Rectal smooth muscle tissue (tissue), 1 donor: ENCODE measurements at regions not wholly inside any gene's neighbourhood (a gene's known extent, or its start where the extent isn't known, plus 50 kb on each side); places are given as distances from the start of the nearest gene placed in this dataset.

Experiments used
- H3K27ac ChIP-seq: one replicate; pipeline ENCODE4 v1.7.0; 2013; ENCODE audit warnings: low read depth, low read length, inconsistent platforms
- H3K27me3 ChIP-seq: one replicate; pipeline ENCODE4 v1.7.0; 2013; ENCODE audit warnings: low read length; ENCODE audit not compliant: control insufficient read depth, insufficient read depth
- H3K36me3 ChIP-seq: one replicate; pipeline ENCODE4 v1.7.0; 2013; ENCODE audit warnings: low read length; ENCODE audit not compliant: control insufficient read depth, insufficient read depth
- H3K4me1 ChIP-seq: one replicate; pipeline ENCODE4 v1.7.0; 2013; ENCODE audit warnings: low read length; ENCODE audit not compliant: control insufficient read depth, insufficient read depth
- H3K4me3 ChIP-seq: one replicate; pipeline ENCODE4 v1.7.0; 2013; ENCODE audit warnings: low read length
- H3K9ac ChIP-seq: one replicate; pipeline ENCODE4 v1.7.0; 2013; ENCODE audit warnings: low read length

GRCh38 chr15:60079210-60079609, 75.1 kb downstream of the FOXB1 start:
- no peak overlapping the region for H3K9ac ChIP-seq

GRCh38 chr15:60081976-60082375, 77.9 kb downstream of the FOXB1 start:
- Histone ChIP-seq H3K27ac (no peak overlapping the region), H3K27me3 (no peaks in the 10 kb centered on the region), H3K36me3 (no peaks in the 10 kb centered on the region), H3K4me3 (no peak overlapping the region), H3K4me1 (no peaks in the 10 kb centered on the region), H3K9ac (no peak overlapping the region)

More at GRCh38 chr15:60079210-60079609, 75.1 kb downstream of the FOXB1 start:
- Histone ChIP-seq H3K27me3 (no peaks in the 10 kb centered on the region), H3K4me3 (no peak overlapping the region), H3K36me3 (no peaks in the 10 kb centered on the region), H3K4me1 (no peaks in the 10 kb centered on the region), H3K27ac (no peak overlapping the region)

- no peaks in the 10 kb centered on the region for H3K4me1 ChIP-seq
- no peak overlapping the region for H3K27ac ChIP-seq
- H3K36me3 ChIP-seq, result no peaks in the 10 kb centered on the region
- H3K27me3 ChIP-seq, result no peaks in the 10 kb centered on the region
- H3K9ac ChIP-seq, result no peak overlapping the region
- no peak overlapping the region for H3K4me3 ChIP-seq
These were observed 79.2 kb downstream of the FOXB1 start for GRCh38 chr15:60083318-60083717.

GRCh38 chr15:60086681-60087429, 82.7 kb downstream of the FOXB1 start:
- H3K27me3 ChIP-seq, result no peaks in the 10 kb centered on the region
- no peaks in the 10 kb centered on the region for H3K36me3 ChIP-seq
- no peak overlapping the region for H3K27ac ChIP-seq
- no peaks in the 10 kb centered on the region for H3K4me1 ChIP-seq
- no peak overlapping the region for H3K4me3 ChIP-seq
- H3K9ac ChIP-seq, result no peak overlapping the region

GRCh38 chr15:60087561-60087960, 83.5 kb downstream of the FOXB1 start:
- H3K27ac ChIP-seq, result no peak overlapping the region
- H3K36me3 ChIP-seq, result no peaks in the 10 kb centered on the region
- H3K9ac ChIP-seq, result no peak overlapping the region
- H3K4me1 ChIP-seq, result no peaks in the 10 kb centered on the region
- no peak overlapping the region for H3K4me3 ChIP-seq
- H3K27me3 ChIP-seq, result no peaks in the 10 kb centered on the region

GRCh38 chr15:60090747-60091146, 86.6 kb downstream of the FOXB1 start:
- H3K27ac ChIP-seq, result no peak overlapping the region

GRCh38 chr15:60091157-60091556, 87.0 kb downstream of the FOXB1 start:
- Histone ChIP-seq H3K27ac (no peak overlapping the region), H3K4me1 (no peaks in the 10 kb centered on the region), H3K4me3 (no peak overlapping the region), H3K36me3 (no peaks in the 10 kb centered on the region), H3K9ac (no peak overlapping the region), H3K27me3 (no peaks in the 10 kb centered on the region)

More at GRCh38 chr15:60090747-60091146, 86.6 kb downstream of the FOXB1 start:
- no peaks in the 10 kb centered on the region for H3K27me3 ChIP-seq
- no peaks in the 10 kb centered on the region for H3K4me1 ChIP-seq
- H3K9ac ChIP-seq, result no peak overlapping the region
- no peaks in the 10 kb centered on the region for H3K36me3 ChIP-seq
- no peak overlapping the region for H3K4me3 ChIP-seq

- Histone ChIP-seq H3K27ac (no peak overlapping the region), H3K36me3 (no peaks in the 10 kb centered on the region), H3K27me3 (no peaks in the 10 kb centered on the region), H3K4me3 (no peak overlapping the region), H3K4me1 (no peaks in the 10 kb centered on the region), H3K9ac (no peak overlapping the region)
These were observed 87.8 kb downstream of the FOXB1 start for GRCh38 chr15:60091911-60092310.

GRCh38 chr15:60093273-60094067, 89.4 kb downstream of the FOXB1 start:
- no peaks in the 10 kb centered on the region for H3K4me1 ChIP-seq
- no peaks in the 10 kb centered on the region for H3K36me3 ChIP-seq
- H3K4me3 ChIP-seq, result no peak overlapping the region
- no peak overlapping the region for H3K27ac ChIP-seq
- no peaks in the 10 kb centered on the region for H3K27me3 ChIP-seq
- no peak overlapping the region for H3K9ac ChIP-seq

- Histone ChIP-seq H3K4me3 (no peak overlapping the region), H3K36me3 (no peaks in the 10 kb centered on the region), H3K4me1 (no peaks in the 10 kb centered on the region), H3K9ac (no peak overlapping the region), H3K27me3 (no peaks in the 10 kb centered on the region), H3K27ac (no peak overlapping the region)
These were observed 91.6 kb downstream of the FOXB1 start for GRCh38 chr15:60095711-60096110.

GRCh38 chr15:60096157-60096556, 92.0 kb downstream of the FOXB1 start:
- H3K4me1 ChIP-seq, result no peaks in the 10 kb centered on the region
- no peak overlapping the region for H3K9ac ChIP-seq
- H3K36me3 ChIP-seq, result no peaks in the 10 kb centered on the region
- no peak overlapping the region for H3K27ac ChIP-seq
- no peak overlapping the region for H3K4me3 ChIP-seq
- no peaks in the 10 kb centered on the region for H3K27me3 ChIP-seq

- Histone ChIP-seq H3K27ac (no peak overlapping the region), H3K4me1 (no peaks in the 10 kb centered on the region), H3K9ac (no peak overlapping the region), H3K4me3 (no peak overlapping the region), H3K27me3 (no peaks in the 10 kb centered on the region), H3K36me3 (no peaks in the 10 kb centered on the region)
These were observed 97.3 kb downstream of the FOXB1 start for GRCh38 chr15:60101416-60101815.
